Heart left ventricle (tissue), 13 donors: ENCODE measurements at regions not wholly inside any gene's neighbourhood (a gene's known extent, or its start where the extent isn't known, plus 50 kb on each side); places are given as distances from the start of the nearest gene placed in this dataset.

ENCODE experiments used
- POLR2A ChIP-seq, 2 donors: fragments of 450-650 bp; IDR thresholded peaks; one replicate each; pipeline ENCODE4 v1.6.1; 2017; ENCODE audit warnings: antibody characterized with exemption in 2 of 2, mild to moderate bottlenecking in 2 of 2, moderate library complexity in 2 of 2
- TF ChIP-seq, protein P1 (sequence below), 12 donors: fragments of 200-600 bp; sonication (generic) in 4 of 12; IDR thresholded peaks; one replicate each; pipeline versions ENCODE4 v1.5.0 to v1.8.0; 2018 to 2022; ENCODE audit warnings: antibody characterized with exemption in 12 of 12, mild to moderate bottlenecking in 5 of 12
- donor health status: ischemic (EF 13 %, LVEDD 7.1; RV severe dilation, severe dysfunction).
- donor health status: DM: no; HTN: yes; CAD: no.
- donor health status: DM: no; HTN: no; CAD: no.
- donor health status: ischemic (EF 25% LVEDD 6.9; RV normal size, moderate dysfunction).
- donor health status: ischemic (EF 25% LVEDD 5.7; RV mildly dilated, moderate dysfunction).
- donor health status: ischemic (EF 35%, LVEDD 5.7; RV mildly dilated, moderate dysfunction).
- donor health status: nonischemic (EF 11% LVEDD 7.7; RV severe dilation, severe dysfunction).
- donor health status: DM: yes; HTN: yes; CAD: no.
- donor health status: PGD.
- donor health status: ischemic (EF 29% LVEDD 5.4; RV normal size, mild dysfunction).
- donor health status: nonischemic (EF 23%, LVEDD 6.1; RV moderate dilation, normal function).

DNA sequence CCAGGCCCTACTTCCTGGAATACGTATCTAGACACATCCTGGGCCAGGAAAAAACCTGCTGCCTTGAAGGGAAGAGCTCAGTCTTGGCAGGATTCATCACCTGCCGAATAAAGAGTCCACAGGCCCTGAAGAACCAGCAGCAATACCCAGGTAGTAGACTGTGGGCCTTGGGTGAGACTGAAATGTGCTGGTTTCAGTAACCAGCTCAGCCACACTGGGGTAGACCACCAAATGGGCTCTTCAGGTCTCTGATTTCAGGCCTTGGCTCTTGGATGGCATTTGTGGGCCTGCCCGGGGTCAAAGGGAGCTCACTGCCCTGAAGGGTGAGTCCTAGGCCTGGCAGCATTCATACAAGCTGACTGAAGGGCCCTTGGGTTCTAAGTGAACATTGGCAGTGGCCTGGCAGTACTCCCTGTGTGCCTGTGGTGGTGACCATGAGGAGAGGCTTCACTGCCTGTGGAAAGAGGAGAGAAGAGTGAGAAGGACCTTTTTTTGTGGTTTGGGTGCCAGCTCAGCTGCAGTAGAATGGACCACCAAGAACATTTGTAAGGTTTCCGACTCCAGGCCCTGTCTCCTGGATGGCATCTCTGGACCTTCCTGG is 175.1 kb downstream of the ANKRD30B start:
- TF ChIP-seq, protein P1, sequence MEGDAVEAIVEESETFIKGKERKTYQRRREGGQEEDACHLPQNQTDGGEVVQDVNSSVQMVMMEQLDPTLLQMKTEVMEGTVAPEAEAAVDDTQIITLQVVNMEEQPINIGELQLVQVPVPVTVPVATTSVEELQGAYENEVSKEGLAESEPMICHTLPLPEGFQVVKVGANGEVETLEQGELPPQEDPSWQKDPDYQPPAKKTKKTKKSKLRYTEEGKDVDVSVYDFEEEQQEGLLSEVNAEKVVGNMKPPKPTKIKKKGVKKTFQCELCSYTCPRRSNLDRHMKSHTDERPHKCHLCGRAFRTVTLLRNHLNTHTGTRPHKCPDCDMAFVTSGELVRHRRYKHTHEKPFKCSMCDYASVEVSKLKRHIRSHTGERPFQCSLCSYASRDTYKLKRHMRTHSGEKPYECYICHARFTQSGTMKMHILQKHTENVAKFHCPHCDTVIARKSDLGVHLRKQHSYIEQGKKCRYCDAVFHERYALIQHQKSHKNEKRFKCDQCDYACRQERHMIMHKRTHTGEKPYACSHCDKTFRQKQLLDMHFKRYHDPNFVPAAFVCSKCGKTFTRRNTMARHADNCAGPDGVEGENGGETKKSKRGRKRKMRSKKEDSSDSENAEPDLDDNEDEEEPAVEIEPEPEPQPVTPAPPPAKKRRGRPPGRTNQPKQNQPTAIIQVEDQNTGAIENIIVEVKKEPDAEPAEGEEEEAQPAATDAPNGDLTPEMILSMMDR (IDR thresholded peaks at IDR 0.05): no peak
- TF ChIP-seq POLR2A (IDR thresholded peaks at IDR 0.05): no peak
